ENCODE measurements at regions not wholly inside any gene's neighbourhood (a gene's known extent, or its start where the extent isn't known, plus 50 kb on each side); places are given as distances from the start of the nearest gene placed in this dataset.

DNA sequence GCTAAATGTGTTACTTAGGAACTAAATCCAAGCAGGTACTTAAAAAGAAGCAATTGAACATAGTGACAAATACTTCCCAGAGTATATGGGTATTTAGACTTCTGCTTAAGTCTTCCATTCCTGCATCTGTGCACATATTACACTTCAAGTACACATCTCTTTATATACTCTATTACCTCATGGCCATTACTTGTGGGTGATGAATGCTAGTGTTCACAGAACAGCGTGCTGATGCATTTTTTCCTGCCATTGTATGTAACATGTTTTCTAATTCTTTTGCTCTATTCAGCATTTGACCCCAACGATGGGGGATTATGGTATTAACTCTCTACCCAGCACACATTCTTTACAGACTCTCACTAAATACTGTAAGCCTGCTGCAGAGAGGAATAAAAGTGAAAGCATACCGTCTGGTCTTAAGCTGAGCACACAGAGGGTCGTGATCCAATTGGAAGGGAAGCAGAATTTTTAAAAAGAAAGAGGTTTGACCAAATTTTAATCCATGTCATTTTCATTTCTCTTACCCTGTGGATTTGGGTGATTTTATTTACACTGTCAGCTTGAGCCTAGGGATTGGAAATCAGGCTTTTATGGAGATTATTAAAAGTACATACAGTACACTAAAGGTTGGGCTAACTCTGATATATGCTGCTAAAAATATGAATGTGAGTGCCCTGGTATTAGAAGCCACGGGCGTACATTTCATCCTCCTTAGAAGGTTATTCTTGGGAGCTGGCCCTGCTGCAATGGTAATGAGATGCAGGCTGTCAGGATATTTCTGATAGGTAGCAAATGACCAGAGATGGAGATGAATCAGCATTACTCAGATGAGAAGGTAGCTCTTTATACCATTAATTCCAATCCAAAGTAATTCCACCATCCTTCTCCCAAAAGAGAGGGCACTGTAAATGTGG, 95.5 kb upstream of the PROX1 start:
- in situ Hi-C loops (cut with HindIII; ENCODE audit: low pct_unique_long_range_greater_than_20kb, low sequenced_read_pairs), result no loop called here

DNA sequence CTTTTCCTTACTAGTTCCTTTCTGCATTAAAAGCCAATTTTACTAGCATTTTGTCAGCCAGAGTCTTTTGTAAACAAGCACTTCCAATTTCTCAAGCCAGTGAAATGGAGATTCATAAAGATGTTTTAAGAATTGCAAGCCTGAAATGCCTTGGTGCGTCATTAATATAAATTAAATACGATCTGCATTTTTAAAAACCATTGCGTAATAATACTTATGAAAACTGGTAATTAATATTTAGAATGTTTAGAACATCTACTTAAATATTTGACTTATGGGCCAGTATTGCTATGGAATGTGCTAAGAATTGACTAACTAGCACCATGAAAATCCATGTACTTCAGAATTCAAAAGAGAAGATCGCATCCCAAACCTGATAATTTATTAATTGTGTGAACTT, 89.1 kb upstream of the PROX1 start:
- DNase-seq (ENCODE audit: low read depth), result no peak
- in situ Hi-C loops (cut with HindIII; ENCODE audit: low pct_unique_long_range_greater_than_20kb, low sequenced_read_pairs), result no loop called here

More for the DNA sequence above, 95.5 kb upstream of the PROX1 start:
- no peak for DNase-seq (ENCODE audit: low read depth)

DNA sequence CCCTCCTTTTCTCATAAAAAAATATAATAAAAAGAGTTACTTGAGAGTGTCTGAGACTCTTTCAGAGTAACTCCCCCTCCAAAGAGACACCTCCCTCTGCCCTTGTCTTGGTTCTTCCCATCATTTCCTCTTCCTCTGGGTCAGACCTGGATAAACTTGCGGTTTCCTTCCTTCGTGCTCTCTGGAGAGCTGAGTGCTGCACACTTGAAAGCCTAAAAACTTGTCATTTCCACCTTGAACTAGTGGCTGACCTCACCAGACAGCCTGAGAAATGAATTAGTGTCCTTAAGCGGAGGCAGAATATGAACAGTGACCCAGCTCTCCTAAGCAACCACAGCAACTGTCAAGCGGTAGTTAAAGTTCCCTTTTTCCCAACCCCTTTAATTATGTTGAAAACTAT, 88.4 kb upstream of the PROX1 start:
- DNase-seq (ENCODE audit: low read depth), result no peak
- in situ Hi-C loops (cut with HindIII; ENCODE audit: low pct_unique_long_range_greater_than_20kb, low sequenced_read_pairs), result no loop called here

DNA sequence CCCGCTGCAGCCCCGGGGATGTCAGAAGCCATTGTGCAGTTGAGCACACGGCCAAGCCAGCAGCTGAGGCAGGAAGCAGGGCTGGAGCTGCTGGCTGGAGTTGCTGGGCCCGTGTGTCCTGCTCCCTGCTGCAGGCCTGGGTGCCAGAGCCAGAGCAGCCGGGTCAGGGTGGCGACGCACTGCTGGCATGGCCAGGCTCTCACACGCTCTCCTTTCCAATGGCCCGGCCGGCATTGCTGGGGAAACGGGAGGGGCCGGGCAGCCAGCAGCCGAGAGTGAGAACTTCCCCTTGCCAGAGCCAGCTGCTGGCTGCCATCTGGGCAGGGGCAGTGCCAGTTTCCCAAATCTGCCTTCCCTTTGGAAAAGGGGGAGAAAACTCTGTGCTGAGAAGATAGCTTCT, 82.4 kb upstream of the PROX1 start:
- no peak for DNase-seq (ENCODE audit: low read depth)
- in situ Hi-C loops (cut with HindIII; ENCODE audit: low pct_unique_long_range_greater_than_20kb, low sequenced_read_pairs), result no loop called here

DNA sequence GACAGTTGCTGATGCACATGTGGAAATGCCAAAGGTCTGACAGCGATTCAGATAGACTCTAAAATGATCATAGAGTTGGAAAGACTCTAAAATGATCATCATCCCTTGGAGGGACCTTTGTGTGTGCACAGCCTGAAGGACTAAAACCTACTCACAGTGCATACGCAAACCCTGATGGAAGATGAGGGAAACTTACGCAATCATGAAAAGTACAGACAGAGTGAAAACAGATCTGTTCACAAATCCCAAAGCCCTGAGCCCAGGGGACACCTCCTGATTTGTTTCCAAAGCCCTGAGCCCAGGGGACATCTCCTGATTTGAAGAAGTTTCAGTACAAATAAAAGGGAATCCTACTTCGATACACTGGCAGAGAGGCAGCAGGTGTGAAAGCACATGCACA, 79.3 kb upstream of the PROX1 start:
- in situ Hi-C loops (cut with HindIII; ENCODE audit: low pct_unique_long_range_greater_than_20kb, low sequenced_read_pairs), result no loop called here
- DNase-seq (ENCODE audit: low read depth), result no peak

DNA sequence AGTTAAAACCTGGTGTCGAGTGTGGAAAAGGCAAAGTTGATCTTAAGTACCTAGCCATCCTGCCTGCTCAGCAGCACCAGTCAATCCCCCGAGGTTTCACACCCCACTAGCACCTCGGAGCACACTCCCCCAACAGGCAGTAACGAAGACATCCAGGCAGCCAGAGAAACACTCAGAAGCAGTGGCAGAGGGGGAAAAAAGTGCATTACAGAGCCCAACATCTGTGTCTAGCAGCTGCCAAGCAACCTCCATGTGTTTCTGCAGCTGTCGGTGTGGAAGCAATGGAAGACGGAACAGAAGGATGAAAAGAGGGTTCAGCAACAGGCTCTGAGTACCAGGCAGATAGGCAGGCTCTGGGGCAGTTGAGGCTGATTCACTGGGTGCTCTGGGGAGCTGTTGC, 73.4 kb upstream of the PROX1 start:
- in situ Hi-C loops (cut with HindIII; ENCODE audit: low pct_unique_long_range_greater_than_20kb, low sequenced_read_pairs), result no loop called here

DNA sequence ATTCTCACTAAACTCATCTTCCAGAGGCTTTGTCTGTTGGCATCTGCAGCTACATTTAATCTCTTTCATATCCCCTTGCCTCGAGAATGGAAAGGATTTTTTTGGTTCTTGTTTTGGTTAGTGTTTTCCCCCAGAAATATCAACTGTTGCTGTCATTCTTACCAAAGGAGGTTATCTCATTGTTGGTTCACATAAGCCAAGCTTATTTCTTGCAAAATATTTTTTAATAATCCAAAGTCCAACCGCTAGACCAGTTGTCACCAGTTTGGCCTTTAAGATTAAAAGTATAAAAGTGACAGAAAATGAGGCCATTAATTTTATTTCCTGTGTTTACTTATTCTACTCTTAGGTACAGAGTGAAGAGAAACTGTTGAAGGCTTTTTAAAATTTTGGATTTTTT, 66.5 kb upstream of the PROX1 start:
- in situ Hi-C loops (cut with HindIII; ENCODE audit: low pct_unique_long_range_greater_than_20kb, low sequenced_read_pairs), result no loop called here
- no peak for DNase-seq (ENCODE audit: low read depth)

More for the DNA sequence above, 73.4 kb upstream of the PROX1 start:
- no peak for DNase-seq (ENCODE audit: low read depth)

DNA sequence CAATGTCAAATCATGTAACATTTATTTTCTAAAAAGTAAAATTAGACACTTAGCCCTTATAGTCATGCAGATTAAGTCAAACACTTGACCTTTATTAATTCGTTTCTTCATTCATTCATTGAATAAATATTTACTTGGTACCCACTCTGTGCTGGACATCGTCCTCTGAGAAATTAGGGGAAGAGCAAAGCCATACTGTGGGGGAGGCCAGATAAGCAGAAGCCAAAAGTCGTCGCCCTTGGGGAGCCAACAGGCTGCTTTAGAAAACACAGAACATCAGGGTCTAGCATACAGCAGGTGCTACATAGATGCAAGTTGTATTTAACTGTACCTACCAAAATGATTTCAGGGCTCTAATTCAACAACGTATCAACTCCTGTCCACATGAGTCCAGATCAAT, 66.1 kb upstream of the PROX1 start:
- in situ Hi-C loops (cut with HindIII; ENCODE audit: low pct_unique_long_range_greater_than_20kb, low sequenced_read_pairs), result no loop called here
- no peak for DNase-seq (ENCODE audit: low read depth)

DNA sequence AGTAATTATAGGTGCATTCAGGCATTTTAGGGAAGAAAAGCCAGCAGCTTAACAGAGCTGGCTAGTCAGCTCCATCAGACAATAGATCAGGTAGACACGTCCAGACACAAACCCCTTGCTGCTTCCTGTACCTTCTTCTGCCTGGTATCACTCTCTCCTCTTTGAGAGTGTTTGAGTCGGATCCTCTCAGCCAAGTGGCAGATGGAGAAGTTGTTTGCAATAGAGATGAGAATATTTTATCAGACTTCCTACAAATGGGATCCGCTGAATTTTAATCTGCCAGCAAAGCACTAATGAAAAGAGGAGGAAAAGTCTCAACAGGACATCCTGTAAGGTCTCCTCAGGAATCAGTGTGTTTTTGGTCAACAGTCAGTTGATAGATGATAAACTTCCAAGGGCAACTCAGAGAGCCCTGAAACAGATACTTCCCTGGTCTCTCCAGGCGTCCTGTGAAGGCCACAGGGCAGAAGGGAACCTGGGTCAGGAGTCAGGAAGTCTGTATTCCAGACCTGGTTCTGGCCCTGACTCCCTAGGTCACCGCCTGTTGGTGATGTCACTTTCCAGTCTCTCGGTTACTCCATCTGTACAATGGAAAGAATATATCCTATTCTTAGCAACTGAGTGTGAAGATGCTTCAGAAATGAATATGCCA, 62.1 kb upstream of the PROX1 start:
- in situ Hi-C loops (cut with HindIII; ENCODE audit: low pct_unique_long_range_greater_than_20kb, low sequenced_read_pairs), result no loop called here

DNA sequence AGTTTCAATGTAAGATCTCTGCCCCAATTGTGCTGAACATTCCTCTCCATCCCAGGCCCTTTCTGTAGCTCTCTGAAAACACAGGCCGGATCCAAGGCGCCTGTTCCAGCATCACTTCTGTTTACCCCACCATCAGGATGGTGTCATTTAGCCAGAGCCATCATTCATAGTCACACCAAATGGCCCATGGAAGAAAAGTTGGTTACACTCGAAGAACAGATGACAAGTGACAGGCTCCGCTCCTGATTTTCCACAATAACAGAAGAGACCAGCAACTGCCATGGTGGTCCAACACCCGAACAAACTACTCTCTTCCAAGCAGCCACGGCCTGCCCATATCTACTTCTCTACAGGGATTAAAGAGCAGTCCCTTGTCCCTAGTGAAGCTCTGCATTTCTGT, 59.9 kb upstream of the PROX1 start:
- DNase-seq (ENCODE audit: low read depth), result no peak
- in situ Hi-C loops (cut with HindIII; ENCODE audit: low pct_unique_long_range_greater_than_20kb, low sequenced_read_pairs), result no loop called here

More for the DNA sequence above, 62.1 kb upstream of the PROX1 start:
- DNase-seq (ENCODE audit: low read depth), result no peak

DNA sequence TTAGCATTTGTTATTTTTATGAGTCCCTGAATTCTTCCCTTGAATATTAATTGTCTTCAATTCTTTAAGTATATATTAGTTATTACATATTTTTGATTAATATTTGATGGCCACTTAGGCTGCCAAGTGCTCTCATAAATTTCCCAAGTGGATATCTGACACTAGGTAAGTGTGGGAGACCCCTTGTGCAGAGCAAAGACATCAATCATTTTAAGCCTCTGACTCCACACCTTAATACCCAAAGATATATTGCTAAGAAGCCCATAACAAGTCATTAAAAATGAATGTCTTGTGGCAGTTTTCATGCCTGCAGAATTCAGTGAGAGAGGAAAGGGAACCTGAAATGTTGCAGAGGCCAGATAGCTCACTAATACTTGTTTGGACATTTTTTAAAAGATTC, 58.4 kb upstream of the PROX1 start:
- in situ Hi-C loops (cut with HindIII; ENCODE audit: low pct_unique_long_range_greater_than_20kb, low sequenced_read_pairs), result no loop called here
- DNase-seq (ENCODE audit: low read depth), result no peak

DNA sequence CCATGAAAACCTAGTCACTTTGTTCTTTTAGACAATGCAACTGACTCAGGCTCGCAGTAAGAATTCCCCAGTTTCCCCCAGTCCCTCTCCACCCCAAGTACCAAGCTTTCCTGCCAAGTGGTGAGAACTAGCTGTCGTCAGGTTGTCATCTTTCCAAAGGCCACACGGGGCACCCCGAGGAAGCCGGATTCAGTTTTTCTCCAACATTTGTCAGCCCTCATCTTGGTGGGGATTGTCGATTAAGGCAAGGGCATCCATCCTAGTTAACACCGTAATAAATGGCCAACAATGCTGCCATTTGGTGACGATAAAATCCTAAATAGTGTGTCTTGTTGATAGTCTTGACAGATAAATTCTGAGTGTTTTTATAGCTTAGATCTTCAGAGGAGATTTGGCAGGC, 55.9 kb upstream of the PROX1 start:
- DNase-seq (ENCODE audit: low read depth), result no peak
- in situ Hi-C loops (cut with HindIII; ENCODE audit: low pct_unique_long_range_greater_than_20kb, low sequenced_read_pairs), result no loop called here

DNA sequence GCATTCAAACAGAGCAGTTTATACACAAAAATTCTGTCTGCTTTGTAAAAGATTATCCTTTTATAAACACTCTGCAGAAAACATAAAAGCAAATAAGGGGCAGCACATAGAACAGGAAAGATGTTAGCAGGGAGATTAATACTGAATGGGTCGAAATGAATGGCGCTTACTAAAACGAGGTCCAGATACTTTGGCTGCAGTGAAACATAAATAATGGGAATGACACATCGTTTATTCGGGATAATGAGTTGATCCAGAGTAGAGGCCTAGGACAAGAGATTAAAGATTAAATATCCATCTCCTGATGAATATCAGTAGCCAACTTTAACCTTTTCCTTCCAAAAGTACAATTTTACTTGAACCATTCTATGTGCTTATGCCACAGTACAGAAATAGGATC, 54.4 kb upstream of the PROX1 start:
- in situ Hi-C loops (cut with HindIII; ENCODE audit: low pct_unique_long_range_greater_than_20kb, low sequenced_read_pairs), result no loop called here
- DNase-seq (ENCODE audit: low read depth), result no peak

DNA sequence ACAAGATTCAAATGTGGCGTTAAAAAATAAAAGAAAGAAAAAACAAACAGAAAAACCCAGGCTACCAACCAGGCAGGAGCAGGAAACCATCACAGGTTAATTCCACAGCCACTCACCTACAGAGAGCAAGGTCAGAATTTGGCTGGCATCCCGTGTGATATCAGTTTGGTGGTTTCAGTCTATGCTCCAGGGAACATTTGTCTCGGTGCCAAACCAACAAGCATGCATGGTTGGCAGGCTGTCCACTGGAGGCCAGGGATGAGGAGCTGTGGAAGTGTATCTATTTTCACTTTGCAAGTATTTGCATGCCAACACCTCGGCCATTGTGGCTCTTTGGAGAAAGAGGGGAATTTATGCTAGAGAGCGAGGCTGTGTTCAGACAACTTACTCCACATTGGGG, 53.1 kb upstream of the PROX1 start:
- in situ Hi-C loops (cut with HindIII; ENCODE audit: low pct_unique_long_range_greater_than_20kb, low sequenced_read_pairs), result no loop called here
- peak; percentile 74 for DNase-seq (ENCODE audit: low read depth)

DNA sequence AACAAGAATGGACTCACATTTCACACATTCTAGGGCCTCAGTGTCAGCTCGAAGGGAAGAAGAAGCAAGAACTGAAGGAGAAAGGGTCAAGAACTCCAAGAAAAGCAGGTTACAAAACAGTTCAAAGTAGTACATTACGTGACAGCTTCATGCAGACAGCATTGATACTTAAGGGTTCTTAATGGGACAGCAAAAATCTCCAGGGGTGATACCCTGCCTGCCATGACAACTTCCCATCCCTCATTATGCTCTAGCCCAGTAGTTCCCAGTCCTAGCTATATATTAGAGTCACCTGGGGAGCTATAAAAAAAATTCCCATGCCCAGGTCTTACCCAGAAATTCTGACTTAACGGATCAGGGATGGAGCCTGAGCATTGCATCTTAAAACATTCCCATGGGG, 51.2 kb upstream of the PROX1 start:
- in situ Hi-C loops (cut with HindIII; ENCODE audit: low pct_unique_long_range_greater_than_20kb, low sequenced_read_pairs), result no loop called here
- no peak for DNase-seq (ENCODE audit: low read depth)

All from Caki2 (cell line).